ENCODE measurements at regions not wholly inside any gene's neighbourhood (a gene's known extent, or its start where the extent isn't known, plus 50 kb on each side); places are given as distances from the start of the nearest gene placed in this dataset.

DNA sequence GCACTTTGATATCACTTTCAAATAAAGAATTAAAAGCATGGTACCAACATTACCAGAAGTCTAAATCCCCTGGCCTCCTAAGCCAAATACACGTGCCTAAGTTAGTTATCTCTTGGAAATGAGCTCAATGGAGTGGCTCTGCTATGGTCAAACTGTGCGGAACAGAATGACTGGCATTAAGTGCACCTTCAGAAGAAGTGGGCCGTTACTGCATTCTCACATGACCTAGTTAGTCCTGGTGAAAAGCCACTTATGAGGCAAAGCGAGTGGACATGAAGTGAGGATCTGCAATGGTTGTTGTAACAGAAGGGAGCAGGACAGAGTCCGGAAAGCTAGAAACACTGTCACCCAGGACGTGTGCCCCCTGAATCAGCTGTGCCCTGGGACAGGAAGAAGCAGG, 633.1 kb downstream of the IRX1 start:
- TF ChIP-seq, protein P1, sequence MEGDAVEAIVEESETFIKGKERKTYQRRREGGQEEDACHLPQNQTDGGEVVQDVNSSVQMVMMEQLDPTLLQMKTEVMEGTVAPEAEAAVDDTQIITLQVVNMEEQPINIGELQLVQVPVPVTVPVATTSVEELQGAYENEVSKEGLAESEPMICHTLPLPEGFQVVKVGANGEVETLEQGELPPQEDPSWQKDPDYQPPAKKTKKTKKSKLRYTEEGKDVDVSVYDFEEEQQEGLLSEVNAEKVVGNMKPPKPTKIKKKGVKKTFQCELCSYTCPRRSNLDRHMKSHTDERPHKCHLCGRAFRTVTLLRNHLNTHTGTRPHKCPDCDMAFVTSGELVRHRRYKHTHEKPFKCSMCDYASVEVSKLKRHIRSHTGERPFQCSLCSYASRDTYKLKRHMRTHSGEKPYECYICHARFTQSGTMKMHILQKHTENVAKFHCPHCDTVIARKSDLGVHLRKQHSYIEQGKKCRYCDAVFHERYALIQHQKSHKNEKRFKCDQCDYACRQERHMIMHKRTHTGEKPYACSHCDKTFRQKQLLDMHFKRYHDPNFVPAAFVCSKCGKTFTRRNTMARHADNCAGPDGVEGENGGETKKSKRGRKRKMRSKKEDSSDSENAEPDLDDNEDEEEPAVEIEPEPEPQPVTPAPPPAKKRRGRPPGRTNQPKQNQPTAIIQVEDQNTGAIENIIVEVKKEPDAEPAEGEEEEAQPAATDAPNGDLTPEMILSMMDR (IDR thresholded peaks at IDR 0.05) = no peak
- peak in 1 of 2 donors; percentile 33 for TF ChIP-seq POLR2AphosphoS5 (IDR thresholded peaks at IDR 0.05)
